Hepatocyte (in vitro differentiated cells): ENCODE measurements at regions not wholly inside any gene's neighbourhood (a gene's known extent, or its start where the extent isn't known, plus 50 kb on each side); places are given as distances from the start of the nearest gene placed in this dataset.

Experiments used
- DNase-seq: peaks from one replicate; pipeline ENCODE4 v3.0.0-alpha.2; 2016; ENCODE audit warnings: low spot score
- H2AFZ ChIP-seq: fragments of 200-600 bp; sonication (generic); 2 replicates; pipeline ENCODE4 v1.6.0; 2016; ENCODE audit warnings: antibody characterized with exemption, mild to moderate bottlenecking
- H3K27ac ChIP-seq: fragments of 200-600 bp; sonication (generic); 2 replicates; pipeline ENCODE4 v1.5.1; 2016; ENCODE audit warnings: mild to moderate bottlenecking
- H3K27me3 ChIP-seq: fragments of 200-600 bp; sonication (generic); 2 replicates; pipeline ENCODE4 v1.6.1; 2016
- H3K36me3 ChIP-seq: fragments of 200-600 bp; sonication (generic); replicated peaks from 2 replicates; pipeline ENCODE4 v1.5.1; 2016; ENCODE audit warnings: low read depth; ENCODE audit not compliant: insufficient read depth
- H3K4me1 ChIP-seq: fragments of 200-600 bp; sonication (generic); 2 replicates; pipeline ENCODE4 v1.5.1; 2016; ENCODE audit warnings: mild to moderate bottlenecking, moderate library complexity; ENCODE audit not compliant: insufficient read depth
- H3K4me2 ChIP-seq: fragments of 200-600 bp; sonication (generic); 2 replicates; pipeline ENCODE4 v1.6.0; 2016
- H3K4me3 ChIP-seq: fragments of 200-600 bp; sonication (generic); 2 replicates; pipeline ENCODE4 v1.5.1; 2016; ENCODE audit warnings: mild to moderate bottlenecking
- H3K79me2 ChIP-seq: fragments of 200-600 bp; sonication (generic); 2 replicates; pipeline ENCODE4 v1.6.0; 2017; ENCODE audit warnings: mild to moderate bottlenecking
- H3K9me2 ChIP-seq: fragments of 200-600 bp; sonication (generic); replicated peaks from 2 replicates; pipeline ENCODE4 v1.6.0; 2017; ENCODE audit warnings: mild to moderate bottlenecking; ENCODE audit not compliant: insufficient read depth
- H3K9me3 ChIP-seq: fragments of 200-600 bp; sonication (generic); 2 replicates; pipeline ENCODE4 v1.5.1; 2016; ENCODE audit warnings: low read depth, mild to moderate bottlenecking
- H4K20me1 ChIP-seq: fragments of 200-600 bp; sonication (generic); 2 replicates; pipeline ENCODE4 v1.6.0; 2016; ENCODE audit warnings: mild to moderate bottlenecking; ENCODE audit not compliant: insufficient read depth, poor library complexity, severe bottlenecking
- CTCF ChIP-seq: fragments of 200-600 bp; sonication (generic); IDR thresholded peaks from 2 replicates; pipeline ENCODE4 v1.5.1; 2016; ENCODE audit warnings: antibody characterized with exemption, mild to moderate bottlenecking; ENCODE audit not compliant: poor library complexity
- EZH2 ChIP-seq: fragments of 200-600 bp; sonication (generic); IDR thresholded peaks from 2 replicates; pipeline ENCODE4 v1.6.1; 2016; ENCODE audit warnings: antibody characterized with exemption, mild to moderate bottlenecking, borderline replicate concordance
- EZH2phosphoT487 ChIP-seq: fragments of 200-600 bp; sonication (generic); IDR thresholded peaks from one replicate; pipeline ENCODE4 v1.6.1; 2018; ENCODE audit warnings: antibody characterized with exemption, mild to moderate bottlenecking, low read depth, moderate library complexity; ENCODE audit not compliant: unreplicated experiment, severe bottlenecking
- WGBS: methylation state at CpG from one replicate; pipeline ENCODE4 v1.1.6; 2016; ENCODE audit warnings: low lambda C conversion rate; ENCODE audit errors: missing lambda C conversion rate; 5-methylcytosine and 5-hydroxymethylcytosine counted together

GRCh38 chr13:79241697-79242096, 164.4 kb downstream of the RBM26 start:
- H3K27me3 ChIP-seq = no peaks in the 10 kb centered on the region
- H4K20me1 ChIP-seq = no peaks in the 10 kb centered on the region
- no peaks in the 10 kb centered on the region for H3K9me2 ChIP-seq
- no peaks in the 10 kb centered on the region for H3K9me3 ChIP-seq
- no peak overlapping the region for H3K4me3 ChIP-seq
- H3K36me3 ChIP-seq = no peaks in the 10 kb centered on the region
- no peak overlapping the region for H2AFZ ChIP-seq
- no peak overlapping the region for H3K27ac ChIP-seq
- no peaks in the 10 kb centered on the region for H3K79me2 ChIP-seq
- H3K4me1 ChIP-seq = no peaks in the 10 kb centered on the region
- TF ChIP-seq EZH2 (no peak), CTCF (no peak), EZH2phosphoT487 (no peak)
- H3K4me2 ChIP-seq = no peak overlapping the region
- WGBS = 50% methylated on average over 4 of the region's 4 CpGs
- DNase-seq = no peak

GRCh38 chr13:79237981-79238380, 168.1 kb downstream of the RBM26 start:
- H3K4me3 ChIP-seq = no peak overlapping the region
- no peaks in the 10 kb centered on the region for H3K9me3 ChIP-seq

GRCh38 chr13:79231887-79232286, 174.2 kb downstream of the RBM26 start:
- no peaks in the 10 kb centered on the region for H3K27me3 ChIP-seq
- no peaks in the 10 kb centered on the region for H3K79me2 ChIP-seq
- no peaks in the 10 kb centered on the region for H3K4me1 ChIP-seq
- H3K9me2 ChIP-seq = no peaks in the 10 kb centered on the region
- no peak overlapping the region for H3K27ac ChIP-seq
- H3K9me3 ChIP-seq = no peaks in the 10 kb centered on the region
- no peak overlapping the region for H3K4me3 ChIP-seq
- no peak overlapping the region for H3K4me2 ChIP-seq
- H2AFZ ChIP-seq = no peak overlapping the region
- TF ChIP-seq CTCF (no peak), EZH2phosphoT487 (peak; percentile 60)
- WGBS = 81% methylated on average over 2 of the region's 2 CpGs
- no peak for DNase-seq
- no peaks in the 10 kb centered on the region for H4K20me1 ChIP-seq
- H3K36me3 ChIP-seq = no peaks in the 10 kb centered on the region

More at GRCh38 chr13:79237981-79238380, 168.1 kb downstream of the RBM26 start:
- Histone ChIP-seq H3K36me3 (no peaks in the 10 kb centered on the region), H3K4me2 (no peak overlapping the region), H3K9me2 (no peaks in the 10 kb centered on the region), H3K27ac (no peak overlapping the region), H3K4me1 (no peaks in the 10 kb centered on the region), H4K20me1 (no peaks in the 10 kb centered on the region), H3K79me2 (no peaks in the 10 kb centered on the region), H3K27me3 (no peaks in the 10 kb centered on the region), H2AFZ (no peak overlapping the region)
- 86% methylated on average over 4 of the region's 4 CpGs for WGBS
- TF ChIP-seq EZH2phosphoT487 = no peak
- TF ChIP-seq CTCF = no peak
- TF ChIP-seq EZH2 = no peak
- no peak for DNase-seq

DNA sequence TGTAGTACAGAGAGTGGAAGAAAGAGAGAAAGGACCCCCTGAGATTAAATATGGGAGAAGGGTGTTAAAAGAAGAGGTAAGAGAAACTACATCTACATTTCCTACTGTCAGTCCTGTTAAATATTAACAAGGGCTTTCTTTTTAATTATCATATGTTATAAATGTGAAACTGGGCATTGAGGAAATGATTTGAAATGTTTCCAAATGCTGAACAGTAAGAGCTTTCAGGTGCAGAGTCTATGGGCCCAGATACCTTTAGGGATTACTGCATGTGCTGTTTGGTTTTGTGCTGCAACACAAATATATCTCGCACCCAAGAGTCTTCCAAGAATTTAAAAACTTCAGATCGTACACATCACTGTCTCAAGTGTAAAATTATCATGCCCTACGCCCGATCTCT, 176.3 kb downstream of the RBM26 start:
- H2AFZ ChIP-seq = no peak overlapping the region
- H3K4me3 ChIP-seq = no peak overlapping the region
- no peaks in the 10 kb centered on the region for H3K27me3 ChIP-seq
- H3K4me2 ChIP-seq = no peak overlapping the region
- WGBS = 87% methylated on average over 4 of the region's 4 CpGs
- no peaks in the 10 kb centered on the region for H3K9me3 ChIP-seq
- H3K79me2 ChIP-seq = no peaks in the 10 kb centered on the region
- no peak for DNase-seq
- H3K9me2 ChIP-seq = no peaks in the 10 kb centered on the region
- H3K27ac ChIP-seq = no peak overlapping the region
- no peaks in the 10 kb centered on the region for H3K36me3 ChIP-seq
- H3K4me1 ChIP-seq = no peaks in the 10 kb centered on the region
- TF ChIP-seq EZH2phosphoT487 = no peak
- TF ChIP-seq EZH2 = no peak
- TF ChIP-seq CTCF = no peak
- no peaks in the 10 kb centered on the region for H4K20me1 ChIP-seq
